ENCODE measurements at regions not wholly inside any gene's neighbourhood (a gene's known extent, or its start where the extent isn't known, plus 50 kb on each side); places are given as distances from the start of the nearest gene placed in this dataset.

DNA sequence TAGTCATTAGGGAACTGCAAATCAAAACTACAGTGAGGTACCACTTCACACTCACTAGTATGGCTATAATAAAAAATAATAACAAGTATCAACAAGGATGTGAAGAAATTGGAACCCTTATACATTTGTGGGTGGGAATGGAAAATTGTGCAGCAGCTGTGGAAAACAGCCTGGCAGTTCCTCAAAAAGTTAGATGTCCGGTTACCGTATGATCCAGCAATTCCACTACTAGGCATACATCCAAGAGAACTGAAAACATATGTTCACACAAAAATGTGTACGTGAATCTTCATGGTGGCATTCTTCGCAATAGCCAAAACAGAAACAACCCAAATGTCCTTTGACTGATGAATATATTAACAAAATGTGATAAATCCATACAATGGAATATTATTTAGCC is 187.9 kb upstream of the LYSMD4 start:
- TF ChIP-seq CREB1 (IDR thresholded peaks at IDR 0.05), result no peak
- no peak for TF ChIP-seq CREB1 (CRISPR knock-in tag; IDR thresholded peaks at IDR 0.05)
- no peak for TF ChIP-seq SREBF2 (CRISPR knock-in tag; IDR thresholded peaks at IDR 0.05)
- TF ChIP-seq, protein P1, sequence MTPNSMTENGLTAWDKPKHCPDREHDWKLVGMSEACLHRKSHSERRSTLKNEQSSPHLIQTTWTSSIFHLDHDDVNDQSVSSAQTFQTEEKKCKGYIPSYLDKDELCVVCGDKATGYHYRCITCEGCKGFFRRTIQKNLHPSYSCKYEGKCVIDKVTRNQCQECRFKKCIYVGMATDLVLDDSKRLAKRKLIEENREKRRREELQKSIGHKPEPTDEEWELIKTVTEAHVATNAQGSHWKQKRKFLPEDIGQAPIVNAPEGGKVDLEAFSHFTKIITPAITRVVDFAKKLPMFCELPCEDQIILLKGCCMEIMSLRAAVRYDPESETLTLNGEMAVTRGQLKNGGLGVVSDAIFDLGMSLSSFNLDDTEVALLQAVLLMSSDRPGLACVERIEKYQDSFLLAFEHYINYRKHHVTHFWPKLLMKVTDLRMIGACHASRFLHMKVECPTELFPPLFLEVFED (CRISPR knock-in tag; conservative IDR thresholded peaks at IDR 0.05), result no peak
- TF ChIP-seq, protein P2, sequence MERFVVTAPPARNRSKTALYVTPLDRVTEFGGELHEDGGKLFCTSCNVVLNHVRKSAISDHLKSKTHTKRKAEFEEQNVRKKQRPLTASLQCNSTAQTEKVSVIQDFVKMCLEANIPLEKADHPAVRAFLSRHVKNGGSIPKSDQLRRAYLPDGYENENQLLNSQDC (CRISPR knock-in tag; IDR thresholded peaks at IDR 0.05), result no peak
- TF ChIP-seq MAZ (CRISPR knock-in tag; conservative IDR thresholded peaks at IDR 0.05 in 1 of 2, IDR thresholded peaks at IDR 0.05 in 1 of 2), result no peak
- TF ChIP-seq, protein P3, sequence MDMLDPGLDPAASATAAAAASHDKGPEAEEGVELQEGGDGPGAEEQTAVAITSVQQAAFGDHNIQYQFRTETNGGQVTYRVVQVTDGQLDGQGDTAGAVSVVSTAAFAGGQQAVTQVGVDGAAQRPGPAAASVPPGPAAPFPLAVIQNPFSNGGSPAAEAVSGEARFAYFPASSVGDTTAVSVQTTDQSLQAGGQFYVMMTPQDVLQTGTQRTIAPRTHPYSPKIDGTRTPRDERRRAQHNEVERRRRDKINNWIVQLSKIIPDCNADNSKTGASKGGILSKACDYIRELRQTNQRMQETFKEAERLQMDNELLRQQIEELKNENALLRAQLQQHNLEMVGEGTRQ (CRISPR knock-in tag; IDR thresholded peaks at IDR 0.05), result no peak
- no peak for TF ChIP-seq ZNF175 (CRISPR knock-in tag; IDR thresholded peaks at IDR 0.05; ENCODE audit: low read depth)
- TF ChIP-seq, protein P4, sequence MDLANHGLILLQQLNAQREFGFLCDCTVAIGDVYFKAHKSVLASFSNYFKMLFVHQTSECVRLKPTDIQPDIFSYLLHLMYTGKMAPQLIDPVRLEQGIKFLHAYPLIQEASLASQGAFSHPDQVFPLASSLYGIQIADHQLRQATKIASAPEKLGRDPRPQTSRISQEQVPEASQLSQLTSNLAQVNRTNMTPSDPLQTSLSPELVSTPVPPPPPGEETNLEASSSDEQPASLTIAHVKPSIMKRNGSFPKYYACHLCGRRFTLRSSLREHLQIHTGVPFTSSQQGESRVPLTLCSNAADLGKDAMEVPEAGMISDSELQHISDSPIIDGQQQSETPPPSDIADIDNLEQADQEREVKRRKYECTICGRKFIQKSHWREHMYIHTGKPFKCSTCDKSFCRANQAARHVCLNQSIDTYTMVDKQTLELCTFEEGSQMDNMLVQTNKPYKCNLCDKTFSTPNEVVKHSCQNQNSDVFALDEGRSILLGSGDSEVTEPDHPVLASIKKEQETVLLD (IDR thresholded peaks at IDR 0.05), result no peak
- no peak for DNase-seq (ENCODE audit: extremely low read depth in 1 of 4, low spot score in 3 of 4)

More for the DNA sequence above, 187.9 kb upstream of the LYSMD4 start:
- POLR2A ChIA-PET, result no interaction called here
- H3K9me1 ChIP-seq (ENCODE audit: control insufficient read depth, insufficient read depth, low read length), result no peaks in the 10 kb centered on the region
- BruUV-seq (replicated peaks), result no TSS peak
- H3K27ac ChIP-seq (ENCODE audit: extremely low read depth, low read depth, low read length), result no peak overlapping the region
- CTCF ChIA-PET (ENCODE audit: low intra/inter-chr PET ratio), result no interaction called here
- H3K79me2 ChIP-seq (ENCODE audit: control insufficient read depth, insufficient read depth, low read length), result no peaks in the 10 kb centered on the region
- no peak overlapping the region for H2AFZ ChIP-seq (ENCODE audit: low read depth, low read length)
- no peak overlapping the region for H3K4me3 ChIP-seq
- H4K20me1 ChIP-seq (replicated peaks; ENCODE audit: control insufficient read depth, insufficient read depth, low read length), result no peaks in the 10 kb centered on the region
- H3K4me1 ChIP-seq (replicated peaks in 1 of 2; ENCODE audit: control insufficient read depth in 2 of 2, insufficient read depth in 2 of 2, low read length in 2 of 2), result peaks cover 0 to 2% of the 10 kb centered on the region in 2 experiments; a peak in 1 of 5 replicates
- H3K36me3 ChIP-seq (ENCODE audit: control insufficient read depth, insufficient read depth, low read length), result no peaks in the 10 kb centered on the region
- H3K9ac ChIP-seq (ENCODE audit: insufficient read depth in 1 of 2, low read depth in 2 of 2, low read length in 2 of 2), result no peak overlapping the region
- peaks cover 2 to 31% of the 10 kb centered on the region in 2 experiments; a peak in 3 of 5 replicates for H3K27me3 ChIP-seq (ENCODE audit: control insufficient read depth in 2 of 2, insufficient read depth in 2 of 2, low read length in 2 of 2)
- intact Hi-C loops (cut with micrococcal nuclease) (no loop called here), in situ Hi-C loops (cut with MboI) (no loop called here)
- FAIRE-seq, result no peak
- no peak for ATAC-seq
- H3K4me2 ChIP-seq (ENCODE audit: insufficient read depth, low read length), result no peak overlapping the region
- 4% methylated on average over 4 of the region's 4 CpGs for WGBS (ENCODE audit: insufficient coverage, low coverage, missing lambda C conversion rate)
- H3K9me3 ChIP-seq (replicated peaks; ENCODE audit: control insufficient read depth, insufficient read depth, low read depth, low read length), result no peaks in the 10 kb centered on the region
